Ishikawa (cell line): ENCODE measurements at regions not wholly inside any gene's neighbourhood (a gene's known extent, or its start where the extent isn't known, plus 50 kb on each side); places are given as distances from the start of the nearest gene placed in this dataset.

Experiments
- CEBPB ChIP-seq: IDR thresholded peaks from 2 replicates; pipeline ENCODE4 v1.6.1; 2012
- EP300 ChIP-seq: IDR thresholded peaks from 2 replicates; pipeline ENCODE4 v1.6.1; 2012; ENCODE audit warnings: borderline replicate concordance
- MAX ChIP-seq: IDR thresholded peaks from 2 replicates; pipeline ENCODE4 v1.6.1; 2012
- YY1 ChIP-seq: IDR thresholded peaks from 2 replicates; pipeline ENCODE4 v1.6.1; 2012; ENCODE audit warnings: low read depth

- no peak for TF ChIP-seq CEBPB
- TF ChIP-seq YY1 = no peak
- TF ChIP-seq EP300 = no peak
- no peak for TF ChIP-seq MAX
Measured at GRCh38 chr12:90710711-90711110, 244.3 kb downstream of the CCER1 start.
